Nephron progenitor cell (in vitro differentiated cells): ENCODE measurements at regions not wholly inside any gene's neighbourhood (a gene's known extent, or its start where the extent isn't known, plus 50 kb on each side); places are given as distances from the start of the nearest gene placed in this dataset.

Source experiments
- DNase-seq: peaks from one replicate; pipeline ENCODE4 v3.0.0; 2021
- H3K27ac Mint-ChIP-seq: 2 replicates; pipeline ENCODE4 v1.8.0; 2021; ENCODE audit warnings: mild to moderate bottlenecking, moderate library complexity, mixed read lengths
- H3K27me3 Mint-ChIP-seq: 2 replicates; pipeline ENCODE4 v1.8.0; 2021; ENCODE audit warnings: mild to moderate bottlenecking, low read depth, mixed read lengths; ENCODE audit not compliant: poor library complexity
- H3K36me3 Mint-ChIP-seq: 2 replicates; pipeline ENCODE4 v1.8.0; 2021; ENCODE audit warnings: low read depth, mixed read lengths
- H3K4me1 Mint-ChIP-seq: 2 replicates; pipeline ENCODE4 v1.8.0; 2021; ENCODE audit warnings: mixed read lengths
- H3K4me3 Mint-ChIP-seq: 2 replicates; pipeline ENCODE4 v1.8.0; 2021; ENCODE audit warnings: mild to moderate bottlenecking, moderate library complexity, mixed read lengths
- H3K9me3 Mint-ChIP-seq: 2 replicates; pipeline ENCODE4 v1.8.0; 2021; ENCODE audit warnings: mild to moderate bottlenecking, moderate library complexity, mixed read lengths
- TF ChIP-seq, protein P1 (sequence below): fragments of 200-600 bp; sonication (generic); IDR thresholded peaks from 2 replicates; pipeline ENCODE4 v1.5.0; 2021; ENCODE audit warnings: antibody characterized with exemption

DNA sequence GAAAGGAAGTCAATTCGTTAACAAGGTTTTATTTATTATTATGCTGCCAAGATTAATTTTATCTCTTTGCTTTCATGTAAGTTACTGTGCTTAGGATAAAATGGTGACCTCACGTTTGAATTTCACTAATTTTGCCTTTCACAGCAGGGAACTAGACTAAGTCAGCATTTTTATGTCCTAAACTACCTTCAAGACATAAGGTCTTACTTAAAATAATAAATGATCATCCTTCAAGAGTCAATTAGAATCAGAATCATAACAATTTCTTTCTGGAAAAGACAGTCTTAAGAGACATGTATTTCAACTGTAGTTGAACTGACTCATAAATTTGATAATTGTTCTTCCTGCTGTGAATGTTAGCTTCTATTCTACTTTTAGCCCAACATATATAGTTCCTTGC is 893.8 kb downstream of the KCNJ2 start:
- DNase-seq, result no peak
- Mint-ChIP-seq H3K36me3 (peaks cover 17% of the 10 kb centered on the region), H3K27ac (no peak overlapping the region), H3K4me1 (peaks cover 33% of the 10 kb centered on the region), H3K27me3 (no peaks in the 10 kb centered on the region), H3K4me3 (no peak overlapping the region), H3K9me3 (peaks cover 26% of the 10 kb centered on the region)
- TF ChIP-seq, protein P1, sequence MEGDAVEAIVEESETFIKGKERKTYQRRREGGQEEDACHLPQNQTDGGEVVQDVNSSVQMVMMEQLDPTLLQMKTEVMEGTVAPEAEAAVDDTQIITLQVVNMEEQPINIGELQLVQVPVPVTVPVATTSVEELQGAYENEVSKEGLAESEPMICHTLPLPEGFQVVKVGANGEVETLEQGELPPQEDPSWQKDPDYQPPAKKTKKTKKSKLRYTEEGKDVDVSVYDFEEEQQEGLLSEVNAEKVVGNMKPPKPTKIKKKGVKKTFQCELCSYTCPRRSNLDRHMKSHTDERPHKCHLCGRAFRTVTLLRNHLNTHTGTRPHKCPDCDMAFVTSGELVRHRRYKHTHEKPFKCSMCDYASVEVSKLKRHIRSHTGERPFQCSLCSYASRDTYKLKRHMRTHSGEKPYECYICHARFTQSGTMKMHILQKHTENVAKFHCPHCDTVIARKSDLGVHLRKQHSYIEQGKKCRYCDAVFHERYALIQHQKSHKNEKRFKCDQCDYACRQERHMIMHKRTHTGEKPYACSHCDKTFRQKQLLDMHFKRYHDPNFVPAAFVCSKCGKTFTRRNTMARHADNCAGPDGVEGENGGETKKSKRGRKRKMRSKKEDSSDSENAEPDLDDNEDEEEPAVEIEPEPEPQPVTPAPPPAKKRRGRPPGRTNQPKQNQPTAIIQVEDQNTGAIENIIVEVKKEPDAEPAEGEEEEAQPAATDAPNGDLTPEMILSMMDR, result no peak

DNA sequence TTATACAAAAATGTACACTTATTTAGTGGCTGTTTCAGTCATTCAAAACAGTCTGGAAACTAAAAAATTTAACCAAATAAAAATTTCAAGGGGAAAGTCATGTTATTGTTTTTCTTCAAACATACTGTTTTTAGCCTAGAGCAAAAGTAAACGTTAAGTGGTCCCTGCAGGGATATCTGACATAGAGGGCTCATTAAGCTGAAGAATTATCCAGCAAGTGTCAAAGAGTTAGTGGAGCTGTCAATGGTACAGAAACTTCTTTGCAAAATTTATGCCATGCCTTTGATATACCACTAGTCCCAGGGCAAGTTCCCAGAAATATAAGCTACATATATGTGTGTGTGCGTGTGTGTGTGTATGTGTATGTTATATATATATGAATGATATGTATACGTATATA is 894.2 kb downstream of the KCNJ2 start:
- Mint-ChIP-seq H3K27ac (no peak overlapping the region), H3K4me3 (no peak overlapping the region), H3K4me1 (peaks cover 37% of the 10 kb centered on the region), H3K27me3 (no peaks in the 10 kb centered on the region), H3K36me3 (peaks cover 17% of the 10 kb centered on the region), H3K9me3 (peaks cover 26% of the 10 kb centered on the region)
- TF ChIP-seq, protein P1, result no peak
- DNase-seq, result no peak

DNA sequence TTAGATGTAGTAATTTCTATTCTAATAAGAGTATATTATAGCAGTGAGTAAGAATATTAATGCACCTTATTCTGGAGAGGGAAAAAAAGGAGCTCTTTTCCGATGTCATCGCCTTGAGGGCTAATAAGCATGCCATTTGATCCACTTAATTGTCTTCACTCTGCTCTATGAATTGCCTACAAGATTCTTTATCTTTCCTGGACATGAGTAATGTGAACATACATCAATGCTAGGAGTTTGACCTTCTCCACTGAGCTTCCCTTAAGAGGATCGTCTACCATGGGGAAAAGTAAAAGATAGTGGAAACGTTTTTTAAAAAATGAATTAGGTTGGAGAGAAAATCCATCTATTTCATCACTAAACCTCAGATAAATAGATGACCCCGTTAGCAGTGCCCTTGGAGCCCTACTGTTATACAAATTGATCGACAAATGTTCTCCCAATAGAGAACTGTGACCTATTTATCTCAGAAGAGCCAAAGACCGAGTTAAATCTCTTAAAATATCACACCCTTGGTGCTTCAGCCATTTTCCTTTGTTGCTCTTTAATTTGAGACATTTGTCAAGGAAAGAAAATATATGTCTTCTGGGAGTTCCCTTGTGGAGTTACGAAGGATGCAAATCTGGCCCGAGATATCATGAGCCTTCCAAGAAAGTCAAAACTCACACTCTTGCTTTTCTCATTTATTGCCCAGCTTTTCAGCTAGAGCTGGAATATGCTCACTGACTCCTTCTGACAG is 898.5 kb downstream of the KCNJ2 start:
- no peak for DNase-seq
- H3K27me3 Mint-ChIP-seq, result no peaks in the 10 kb centered on the region
- no peak overlapping the region for H3K27ac Mint-ChIP-seq
- no peaks in the 10 kb centered on the region for H3K36me3 Mint-ChIP-seq
- H3K4me3 Mint-ChIP-seq, result no peak overlapping the region
- H3K4me1 Mint-ChIP-seq, result peaks cover 35% of the 10 kb centered on the region
- TF ChIP-seq, protein P1, result no peak
- H3K9me3 Mint-ChIP-seq, result no peaks in the 10 kb centered on the region

DNA sequence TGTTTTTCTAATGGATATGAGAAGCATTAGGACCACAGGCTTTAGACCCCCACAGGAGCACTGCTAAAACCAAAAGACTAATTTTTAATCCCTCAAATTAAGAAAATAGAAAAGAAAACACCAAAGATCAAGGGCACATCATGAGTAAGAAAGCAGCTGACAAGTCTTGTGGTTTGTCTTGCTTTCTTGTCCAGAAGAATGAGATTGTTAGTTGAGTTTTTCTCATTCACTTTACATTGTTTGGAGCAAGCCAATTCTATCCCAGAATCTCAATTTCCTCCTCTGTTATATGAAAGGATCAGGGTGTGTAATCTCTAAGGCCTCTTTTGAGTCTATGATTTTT is 899.0 kb downstream of the KCNJ2 start:
- peaks cover 30% of the 10 kb centered on the region for H3K4me1 Mint-ChIP-seq
- no peak overlapping the region for H3K4me3 Mint-ChIP-seq
- DNase-seq, result no peak
- H3K36me3 Mint-ChIP-seq, result no peaks in the 10 kb centered on the region
- TF ChIP-seq, protein P1, result no peak
- H3K27me3 Mint-ChIP-seq, result no peaks in the 10 kb centered on the region
- no peak overlapping the region for H3K27ac Mint-ChIP-seq
- H3K9me3 Mint-ChIP-seq, result no peaks in the 10 kb centered on the region

DNA sequence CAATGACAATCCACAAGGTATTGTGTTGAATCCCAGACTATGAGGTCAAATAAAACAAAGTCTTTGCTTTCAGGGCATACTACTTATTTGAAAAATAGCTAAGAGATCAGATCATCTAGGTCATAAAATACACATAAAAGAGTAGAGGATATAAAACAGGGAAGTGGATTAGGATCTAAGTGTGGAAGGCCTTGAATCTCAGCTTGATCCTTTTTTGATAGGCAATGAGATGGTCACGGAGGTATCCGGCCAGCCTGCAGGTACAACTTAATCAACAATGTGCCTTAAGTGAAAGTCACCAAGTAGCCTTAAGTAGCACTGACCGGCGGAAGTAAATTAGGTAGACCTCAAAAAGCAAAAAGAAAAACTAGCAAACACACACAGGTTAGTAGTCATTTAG is 901.7 kb downstream of the KCNJ2 start:
- Mint-ChIP-seq H3K9me3 (no peaks in the 10 kb centered on the region), H3K27me3 (peaks cover 5% of the 10 kb centered on the region), H3K27ac (no peak overlapping the region), H3K4me1 (peaks cover 11% of the 10 kb centered on the region), H3K36me3 (no peaks in the 10 kb centered on the region), H3K4me3 (no peak overlapping the region)
- DNase-seq, result no peak
- TF ChIP-seq, protein P1, result no peak

DNA sequence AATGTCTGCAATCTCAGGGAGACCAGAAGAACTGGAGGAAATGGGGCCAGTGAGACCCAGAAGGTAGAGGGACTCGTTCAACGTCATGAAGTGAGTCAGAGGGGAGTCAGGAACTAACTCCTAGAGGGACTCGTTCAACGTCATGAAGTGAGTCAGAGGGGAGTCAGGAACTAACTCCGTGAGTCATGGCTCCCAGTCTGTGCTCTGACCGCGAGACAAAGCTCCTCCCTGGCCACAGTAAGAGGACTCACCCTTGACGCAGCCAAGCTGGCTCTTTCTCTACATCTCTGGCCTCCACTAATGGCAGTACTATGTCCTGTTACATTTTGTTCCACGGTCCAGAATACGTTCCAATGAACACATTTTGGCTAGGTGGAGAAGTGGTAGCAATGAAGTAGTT is 902.5 kb downstream of the KCNJ2 start:
- no peak overlapping the region for H3K27ac Mint-ChIP-seq
- H3K27me3 Mint-ChIP-seq, result peaks cover 5% of the 10 kb centered on the region
- H3K4me3 Mint-ChIP-seq, result no peak overlapping the region
- no peak for DNase-seq
- H3K36me3 Mint-ChIP-seq, result no peaks in the 10 kb centered on the region
- no peaks in the 10 kb centered on the region for H3K9me3 Mint-ChIP-seq
- TF ChIP-seq, protein P1, result no peak
- peaks cover 11% of the 10 kb centered on the region for H3K4me1 Mint-ChIP-seq
